ENCODE measurements at regions not wholly inside any gene's neighbourhood (a gene's known extent, or its start where the extent isn't known, plus 50 kb on each side); places are given as distances from the start of the nearest gene placed in this dataset.

GRCh38 chr20:10807013-10807412 lies 133.2 kb upstream of the JAG1 start:
- DNase-seq = no peak

GRCh38 chr20:10812759-10813327 lies 139.0 kb upstream of the JAG1 start:
- no peak for DNase-seq

- no peak for DNase-seq
Measured at GRCh38 chr20:10823585-10823984, 149.8 kb upstream of the JAG1 start.

- no peak for DNase-seq
Measured at GRCh38 chr20:10824750-10825500, 151.1 kb upstream of the JAG1 start.

- no peak for DNase-seq
Measured at GRCh38 chr20:10826111-10826510, 152.3 kb upstream of the JAG1 start.

- DNase-seq = no peak
Measured at GRCh38 chr20:10828180-10828579, 154.4 kb upstream of the JAG1 start.

GRCh38 chr20:10832141-10832540 lies 158.3 kb upstream of the JAG1 start:
- no peak for DNase-seq

GRCh38 chr20:10837901-10838300 lies 164.1 kb upstream of the JAG1 start:
- DNase-seq = no peak

GRCh38 chr20:10842116-10842515 lies 168.3 kb upstream of the JAG1 start:
- no peak for DNase-seq

GRCh38 chr20:10843146-10843711 lies 169.4 kb upstream of the JAG1 start:
- no peak for DNase-seq

- DNase-seq = no peak
Measured at GRCh38 chr20:10846766-10847165, 173.0 kb upstream of the JAG1 start.

GRCh38 chr20:10848810-10849370 lies 175.1 kb upstream of the JAG1 start:
- DNase-seq = no peak

- DNase-seq = no peak
Measured at GRCh38 chr20:10853176-10853575, 179.4 kb upstream of the JAG1 start.

- DNase-seq = no peak
Measured at GRCh38 chr20:10853731-10854130, 179.9 kb upstream of the JAG1 start.

- DNase-seq = no peak
Measured at GRCh38 chr20:10854976-10855375, 181.2 kb upstream of the JAG1 start.

- no peak for DNase-seq
Measured at GRCh38 chr20:10855778-10856177, 182.0 kb upstream of the JAG1 start.

- no peak for DNase-seq
Measured at GRCh38 chr20:10856237-10857015, 182.6 kb upstream of the JAG1 start.

- no peak for DNase-seq
Measured at GRCh38 chr20:10857352-10858070, 183.7 kb upstream of the JAG1 start.

GRCh38 chr20:10861090-10861489 lies 187.3 kb upstream of the JAG1 start:
- no peak for DNase-seq

GRCh38 chr20:10861619-10862018 lies 187.8 kb upstream of the JAG1 start:
- DNase-seq = no peak

GRCh38 chr20:10863337-10864060 lies 189.7 kb upstream of the JAG1 start:
- DNase-seq = no peak

- DNase-seq = peak; percentile 11
Measured at GRCh38 chr20:10864076-10864672, 190.4 kb upstream of the JAG1 start.

Measured in DMS79 (cell line).